SU-DHL-6 (cell line): ENCODE measurements at regions not wholly inside any gene's neighbourhood (a gene's known extent, or its start where the extent isn't known, plus 50 kb on each side); places are given as distances from the start of the nearest gene placed in this dataset.

Source experiments
- CTCF ChIP-seq: fragments of 200-600 bp; sonication (generic); IDR thresholded peaks from one replicate; pipeline ENCODE4 v1.5.1; 2017; ENCODE audit warnings: antibody characterized with exemption, mild to moderate bottlenecking, low read length, moderate library complexity; ENCODE audit not compliant: insufficient read depth, poor library complexity, severe bottlenecking
- EZH2phosphoT487 ChIP-seq: fragments of 200-600 bp; sonication (generic), shearing (Covaris generic); conservative IDR thresholded peaks from 2 replicates; pipeline ENCODE4 v1.6.1; 2018; ENCODE audit warnings: mild to moderate bottlenecking, antibody characterized with exemption, low read length, moderate library complexity, mixed read lengths

DNA sequence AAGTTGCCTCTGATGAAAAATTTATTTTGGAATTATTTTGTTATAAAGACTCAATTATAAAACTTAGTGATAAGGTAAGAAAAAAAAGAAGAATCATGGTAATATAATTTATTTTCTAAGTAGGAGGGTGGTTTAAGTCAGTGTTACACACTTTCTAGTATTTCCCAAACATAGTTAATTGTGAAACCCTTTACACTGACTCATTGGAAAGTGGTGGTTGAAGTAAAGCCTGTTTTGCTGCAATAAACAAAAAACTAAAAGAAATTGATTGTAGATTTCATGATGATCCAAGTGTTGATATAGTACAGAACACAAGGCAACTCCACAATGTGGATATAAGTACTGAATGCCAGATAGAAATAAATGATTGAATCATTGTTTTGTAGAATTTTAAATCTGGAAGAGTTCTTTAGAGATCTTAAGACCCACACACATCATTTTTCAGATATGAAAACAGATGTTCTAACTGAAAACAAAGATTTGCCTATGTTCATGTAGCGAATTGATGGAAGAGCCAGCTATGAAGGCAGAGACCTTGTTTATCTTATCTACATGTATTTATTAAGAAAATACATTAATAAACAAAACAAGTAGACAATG, 539.8 kb downstream of the PRELID2 start:
- TF ChIP-seq CTCF (no peak), EZH2phosphoT487 (no peak)
